WI38 (cell line): ENCODE measurements at regions not wholly inside any gene's neighbourhood (a gene's known extent, or its start where the extent isn't known, plus 50 kb on each side); places are given as distances from the start of the nearest gene placed in this dataset.

Experiments
- H3K4me3 ChIP-seq: 2 replicates; pipeline ENCODE4 v1.5.1; 2011; ENCODE audit warnings: low read depth, mild to moderate bottlenecking, control low read depth, low read length
- TF ChIP-seq, protein P1 (sequence below): IDR thresholded peaks from 2 replicates; pipeline ENCODE4 v1.5.1; 2012; ENCODE audit warnings: low read depth, mild to moderate bottlenecking, control low read depth, low read length

DNA sequence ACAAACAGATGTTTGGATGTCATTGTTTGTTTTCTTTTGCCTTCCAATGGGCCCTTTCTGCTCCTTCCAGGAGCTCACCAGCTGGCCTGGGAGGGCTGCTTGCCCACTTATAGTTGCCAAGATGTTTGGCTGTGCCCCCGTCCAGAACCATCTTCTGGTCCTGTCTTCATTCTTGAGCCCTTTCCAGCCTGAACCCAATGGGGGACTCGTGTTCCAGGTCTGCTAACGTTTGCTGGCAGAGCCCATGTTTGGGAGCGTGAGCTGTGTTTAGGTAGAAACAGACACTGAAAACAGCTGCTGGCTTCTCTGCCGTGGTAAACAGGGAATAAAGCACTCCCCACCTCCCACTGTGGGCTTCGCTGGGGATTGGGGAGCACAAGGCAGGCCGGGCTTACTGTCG lies 83.2 kb upstream of the SYT13 start:
- H3K4me3 ChIP-seq, result no peak overlapping the region
- TF ChIP-seq, protein P1, sequence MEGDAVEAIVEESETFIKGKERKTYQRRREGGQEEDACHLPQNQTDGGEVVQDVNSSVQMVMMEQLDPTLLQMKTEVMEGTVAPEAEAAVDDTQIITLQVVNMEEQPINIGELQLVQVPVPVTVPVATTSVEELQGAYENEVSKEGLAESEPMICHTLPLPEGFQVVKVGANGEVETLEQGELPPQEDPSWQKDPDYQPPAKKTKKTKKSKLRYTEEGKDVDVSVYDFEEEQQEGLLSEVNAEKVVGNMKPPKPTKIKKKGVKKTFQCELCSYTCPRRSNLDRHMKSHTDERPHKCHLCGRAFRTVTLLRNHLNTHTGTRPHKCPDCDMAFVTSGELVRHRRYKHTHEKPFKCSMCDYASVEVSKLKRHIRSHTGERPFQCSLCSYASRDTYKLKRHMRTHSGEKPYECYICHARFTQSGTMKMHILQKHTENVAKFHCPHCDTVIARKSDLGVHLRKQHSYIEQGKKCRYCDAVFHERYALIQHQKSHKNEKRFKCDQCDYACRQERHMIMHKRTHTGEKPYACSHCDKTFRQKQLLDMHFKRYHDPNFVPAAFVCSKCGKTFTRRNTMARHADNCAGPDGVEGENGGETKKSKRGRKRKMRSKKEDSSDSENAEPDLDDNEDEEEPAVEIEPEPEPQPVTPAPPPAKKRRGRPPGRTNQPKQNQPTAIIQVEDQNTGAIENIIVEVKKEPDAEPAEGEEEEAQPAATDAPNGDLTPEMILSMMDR, result no peak

GRCh38 chr11:45368697-45369096 lies 82.6 kb upstream of the SYT13 start:
- H3K4me3 ChIP-seq, result no peak overlapping the region
- TF ChIP-seq, protein P1, result no peak

DNA sequence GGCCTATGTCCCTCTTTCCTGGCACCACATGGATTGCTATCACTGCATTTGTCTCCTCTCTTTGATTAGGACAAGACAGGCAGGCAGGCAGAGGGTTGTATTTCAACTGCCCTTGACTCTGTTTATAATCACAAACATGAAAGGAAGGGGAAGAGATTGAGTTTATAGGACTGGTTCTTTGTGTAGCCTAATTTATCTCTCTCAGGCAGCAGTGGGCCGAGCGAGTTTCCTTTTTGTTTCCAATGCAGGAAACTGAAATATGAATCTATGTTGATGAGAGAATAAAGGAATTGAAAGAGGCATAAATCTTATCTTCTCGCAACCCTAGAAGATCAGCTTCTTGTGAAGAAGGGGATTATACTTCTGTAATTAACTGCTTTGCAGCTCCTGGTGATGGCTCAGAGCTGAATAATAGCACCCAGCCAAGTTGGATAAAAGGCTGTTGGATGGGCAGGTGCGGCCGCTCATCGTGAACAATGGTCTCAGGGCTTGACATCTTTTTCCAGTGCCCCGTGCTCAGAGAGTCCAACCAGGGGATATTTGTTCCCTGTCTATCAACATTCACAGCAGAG lies 80.6 kb upstream of the SYT13 start:
- TF ChIP-seq, protein P1, result no peak

GRCh38 chr11:45365961-45366618 lies 79.9 kb upstream of the SYT13 start:
- TF ChIP-seq, protein P1, result no peak
- H3K4me3 ChIP-seq, result no peak overlapping the region

More for the DNA sequence above, 80.6 kb upstream of the SYT13 start:
- no peak overlapping the region for H3K4me3 ChIP-seq

- no peak overlapping the region for H3K4me3 ChIP-seq
- TF ChIP-seq, protein P1, result no peak
Measured at GRCh38 chr11:45362636-45363035, 76.5 kb upstream of the SYT13 start.

DNA sequence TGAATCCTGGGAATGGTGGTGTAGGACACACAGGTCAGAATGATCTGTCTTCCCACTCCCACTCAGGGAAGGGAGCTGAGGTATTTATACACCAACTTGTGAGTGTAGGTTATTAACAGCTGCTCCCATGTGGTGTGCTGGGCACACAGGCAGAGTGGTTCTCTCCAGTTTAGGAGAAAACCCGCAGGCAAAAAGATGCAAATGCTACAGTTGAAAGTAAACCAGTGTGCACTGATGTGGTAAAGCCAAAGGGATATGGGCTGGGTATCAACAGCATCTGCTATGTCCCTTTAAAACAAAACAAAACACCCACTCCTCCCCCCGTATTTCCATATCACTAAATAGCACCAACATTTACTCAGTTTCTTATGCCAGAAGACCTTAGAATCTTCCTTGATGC lies 75.4 kb upstream of the SYT13 start:
- TF ChIP-seq, protein P1, result no peak
- no peak overlapping the region for H3K4me3 ChIP-seq

DNA sequence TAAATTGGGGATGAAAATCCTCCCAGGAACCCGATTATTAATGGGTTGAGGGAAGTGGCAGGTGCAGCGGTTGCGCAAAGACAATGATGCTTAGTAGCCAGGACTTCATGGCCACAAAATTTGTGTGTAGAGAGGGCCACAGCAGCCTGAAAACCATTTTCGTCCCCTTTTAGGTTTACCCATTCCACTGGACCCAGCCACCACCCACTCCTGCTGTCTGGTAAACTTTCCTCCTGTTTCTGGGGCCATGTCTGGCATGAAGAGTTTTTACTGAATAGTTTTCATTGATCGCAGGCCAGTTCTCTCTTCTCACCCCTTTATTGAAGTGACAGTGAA lies 69.5 kb upstream of the SYT13 start:
- H3K4me3 ChIP-seq, result peak overlapping the region; percentile 54
- TF ChIP-seq, protein P1, result no peak
